OCI-M1 (cell line): ENCODE measurements at regions not wholly inside any gene's neighbourhood (a gene's known extent, or its start where the extent isn't known, plus 50 kb on each side); places are given as distances from the start of the nearest gene placed in this dataset.

ENCODE experiments used
- DNase-seq: peaks from one replicate; lab custom pipeline; 2025; lab: John Stamatoyannopoulos, UW

- no peak for DNase-seq
These were observed 86.3 kb upstream of the HIVEP1 start for GRCh38 chr6:11925805-11926204.

GRCh38 chr6:11923621-11924020, 88.5 kb upstream of the HIVEP1 start:
- no peak for DNase-seq

GRCh38 chr6:11922901-11923300, 89.2 kb upstream of the HIVEP1 start:
- DNase-seq, result no peak

- no peak for DNase-seq
These were observed 90.4 kb upstream of the HIVEP1 start for GRCh38 chr6:11921751-11922150.

GRCh38 chr6:11921017-11921438, 91.1 kb upstream of the HIVEP1 start:
- DNase-seq, result peak; percentile 53

GRCh38 chr6:11920566-11920965, 91.5 kb upstream of the HIVEP1 start:
- DNase-seq, result no peak

GRCh38 chr6:11919771-11920440, 92.2 kb upstream of the HIVEP1 start:
- no peak for DNase-seq

GRCh38 chr6:11918739-11919605, 93.1 kb upstream of the HIVEP1 start:
- no peak for DNase-seq

GRCh38 chr6:11917951-11918738, 94.0 kb upstream of the HIVEP1 start:
- DNase-seq, result peak; percentile 77

- DNase-seq, result peak; percentile 34
These were observed 99.7 kb upstream of the HIVEP1 start for GRCh38 chr6:11912420-11912819.

- peak; percentile 69 for DNase-seq
These were observed 100.6 kb upstream of the HIVEP1 start for GRCh38 chr6:11911538-11911937.

- no peak for DNase-seq
These were observed 102.4 kb upstream of the HIVEP1 start for GRCh38 chr6:11909696-11910132.

- DNase-seq, result no peak
These were observed 103.5 kb upstream of the HIVEP1 start for GRCh38 chr6:11908436-11909105.

GRCh38 chr6:11903645-11904044, 108.5 kb upstream of the HIVEP1 start:
- no peak for DNase-seq

- DNase-seq, result no peak
These were observed 109.6 kb upstream of the HIVEP1 start for GRCh38 chr6:11902527-11902926.

GRCh38 chr6:11900662-11901598, 111.2 kb upstream of the HIVEP1 start:
- peak; percentile 88 for DNase-seq

GRCh38 chr6:11899645-11900044, 112.5 kb upstream of the HIVEP1 start:
- DNase-seq, result no peak

GRCh38 chr6:11894212-11894611, 115.6 kb upstream of the ADTRP start:
- DNase-seq, result no peak

GRCh38 chr6:11891547-11891946, 112.9 kb upstream of the ADTRP start:
- DNase-seq, result no peak

GRCh38 chr6:11890849-11891248, 112.2 kb upstream of the ADTRP start:
- no peak for DNase-seq

- no peak for DNase-seq
These were observed 111.6 kb upstream of the ADTRP start for GRCh38 chr6:11890209-11890608.
